ENCODE measurements at regions not wholly inside any gene's neighbourhood (a gene's known extent, or its start where the extent isn't known, plus 50 kb on each side); places are given as distances from the start of the nearest gene placed in this dataset.

- TF ChIP-seq POLR2A (IDR thresholded peaks at IDR 0.05) (no peak), CTCF (IDR thresholded peaks at IDR 0.05) (no peak), POLR2AphosphoS5 (IDR thresholded peaks at IDR 0.05) (no peak)
Observed at GRCh38 chr4:135604531-135604930, 1402.9 kb upstream of the PABPC4L start.

Measured in gastroesophageal sphincter (tissue), 3 donors.